ENCODE measurements at regions not wholly inside any gene's neighbourhood (a gene's known extent, or its start where the extent isn't known, plus 50 kb on each side); places are given as distances from the start of the nearest gene placed in this dataset.

DNA sequence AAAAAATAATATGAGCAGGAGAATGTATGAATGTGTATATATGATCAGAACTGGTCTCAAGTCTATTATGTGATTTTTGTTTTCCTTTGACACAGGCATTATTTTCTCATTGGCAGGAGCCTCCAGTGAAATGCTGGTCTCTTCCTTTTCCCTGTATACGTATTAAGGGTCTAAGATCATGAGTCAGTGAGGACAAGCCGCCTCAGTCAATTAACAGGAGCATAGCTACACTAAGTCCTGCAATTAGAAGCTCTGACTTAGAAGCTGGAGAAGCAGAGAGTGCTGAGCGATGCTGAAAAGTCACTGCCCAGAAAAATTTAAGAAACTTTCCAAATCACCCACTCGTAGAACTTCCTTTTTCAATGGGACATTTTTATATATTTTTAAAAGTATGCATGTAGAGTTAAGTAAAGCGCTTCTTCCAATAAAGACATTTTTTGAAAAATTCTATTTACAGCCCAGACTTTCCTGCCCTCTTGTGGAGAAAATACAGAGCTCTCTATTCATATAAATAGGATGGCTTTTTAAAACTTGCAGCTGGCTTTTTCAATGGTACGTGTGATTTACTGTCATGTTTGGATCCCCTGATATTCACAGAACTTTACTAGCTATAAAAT is 70.2 kb upstream of the PSMD7 start:
- TF ChIP-seq CTCF (IDR thresholded peaks at IDR 0.05) (peak; percentile 20 to 62 (median 40)), POLR2A (IDR thresholded peaks at IDR 0.05) (no peak)
